NCI-H2107 treated with DMSO at 0.1 percent for 48 hours (cell line): ENCODE measurements at regions not wholly inside any gene's neighbourhood (a gene's known extent, or its start where the extent isn't known, plus 50 kb on each side); places are given as distances from the start of the nearest gene placed in this dataset.

Experiments used
- DNase-seq: peaks from one replicate; lab custom pipeline; 2025; ENCODE audit not compliant: unreplicated experiment; lab: John Stamatoyannopoulos, UW

DNA sequence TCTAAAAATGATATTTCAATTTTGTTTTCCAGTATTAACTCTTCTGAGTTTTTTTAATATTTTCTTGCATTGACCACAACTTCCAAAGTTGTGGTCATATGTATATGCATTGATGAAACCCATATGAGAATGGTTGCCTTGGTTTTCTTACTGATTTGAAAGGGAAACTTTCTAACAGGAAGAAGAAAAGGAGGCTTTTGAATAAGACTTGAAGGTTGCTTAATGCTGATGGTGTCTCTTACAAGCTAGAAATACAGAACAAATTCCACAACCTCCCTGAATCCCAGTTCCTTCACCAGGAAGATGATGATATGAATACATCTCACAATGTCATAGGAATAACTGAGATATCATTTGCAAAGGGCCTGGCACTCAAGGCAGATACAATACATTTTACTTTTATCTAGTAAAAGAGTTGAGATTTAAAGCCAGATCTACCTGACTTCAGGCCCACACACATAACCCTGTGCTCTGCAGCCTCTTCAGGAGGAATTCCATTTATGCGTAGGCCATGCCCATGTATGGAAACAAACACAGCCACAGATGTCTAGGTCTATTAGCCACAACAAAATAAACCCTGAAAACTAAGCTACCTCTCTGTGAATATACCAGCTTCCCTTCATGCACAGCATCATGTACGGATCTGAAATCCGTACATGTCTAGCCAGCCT is 165.4 kb upstream of the PLEKHG7 start:
- no peak for DNase-seq

DNA sequence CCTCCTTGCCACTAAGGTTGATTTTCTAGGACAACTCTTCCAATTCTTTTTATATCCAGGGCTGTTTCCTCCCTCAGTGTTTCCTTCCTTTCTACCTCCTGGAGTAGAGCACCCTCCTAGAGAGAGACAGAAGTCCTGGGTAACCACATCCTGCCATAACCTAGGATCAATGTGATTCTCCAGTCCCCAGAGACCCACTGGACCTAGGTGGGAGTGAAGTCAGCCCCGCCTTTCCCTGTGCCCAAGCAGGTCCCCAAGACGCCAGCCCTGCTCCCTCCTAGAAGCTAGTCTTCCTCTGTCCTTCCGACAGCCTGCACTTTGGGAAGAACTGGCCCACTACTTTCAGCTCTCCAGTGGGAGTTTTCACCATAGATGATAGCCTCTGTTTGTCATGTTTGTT is 166.8 kb upstream of the PLEKHG7 start:
- no peak for DNase-seq

DNA sequence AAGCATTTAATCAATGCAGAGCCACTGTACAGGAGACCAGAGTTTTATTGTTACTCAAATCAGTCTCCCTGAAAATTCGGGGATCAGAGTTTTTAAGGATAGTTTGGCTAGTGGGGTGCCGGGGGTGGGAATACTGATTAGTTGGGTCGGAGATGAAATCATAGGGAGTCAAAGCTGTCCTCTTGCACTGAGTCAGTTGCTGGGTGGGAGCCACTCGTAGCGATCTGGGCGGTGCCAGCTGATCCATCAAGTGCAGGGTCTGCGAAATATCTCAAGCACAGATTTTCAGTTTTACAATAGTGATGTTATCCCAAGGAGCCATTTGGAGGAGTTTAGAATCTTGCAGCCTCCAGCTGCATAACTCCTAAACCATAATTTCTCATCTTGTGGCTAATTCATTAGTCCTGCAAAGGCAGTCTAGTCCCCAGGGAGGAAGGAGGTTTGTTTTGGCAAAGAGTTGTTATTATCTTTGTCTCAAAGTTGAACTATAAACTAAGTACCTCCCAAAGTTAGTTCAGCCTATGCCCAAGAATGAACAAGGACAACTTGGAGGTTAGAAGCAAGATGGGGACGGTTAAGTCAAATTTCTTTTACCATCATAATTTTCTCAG is 169.4 kb upstream of the PLEKHG7 start:
- no peak for DNase-seq

DNA sequence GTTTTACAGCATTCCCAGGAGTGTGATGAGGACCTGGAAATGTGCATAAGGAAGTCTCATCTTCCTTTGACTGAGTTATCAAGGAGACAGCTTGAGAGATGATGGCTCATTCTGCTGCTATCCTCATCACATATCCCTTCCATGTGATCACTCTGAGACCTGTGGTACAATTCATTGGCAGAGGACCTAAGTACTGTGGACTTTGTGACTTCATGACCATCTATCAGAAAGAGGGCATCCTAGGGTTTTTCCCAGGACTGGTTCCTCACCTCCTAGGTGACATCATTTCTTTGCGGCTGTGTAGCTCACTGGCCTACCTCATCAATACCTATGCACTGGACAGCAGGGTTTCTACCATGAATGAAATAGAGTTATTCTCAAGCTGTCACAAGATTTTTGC is 172.1 kb upstream of the PLEKHG7 start:
- no peak for DNase-seq

DNA sequence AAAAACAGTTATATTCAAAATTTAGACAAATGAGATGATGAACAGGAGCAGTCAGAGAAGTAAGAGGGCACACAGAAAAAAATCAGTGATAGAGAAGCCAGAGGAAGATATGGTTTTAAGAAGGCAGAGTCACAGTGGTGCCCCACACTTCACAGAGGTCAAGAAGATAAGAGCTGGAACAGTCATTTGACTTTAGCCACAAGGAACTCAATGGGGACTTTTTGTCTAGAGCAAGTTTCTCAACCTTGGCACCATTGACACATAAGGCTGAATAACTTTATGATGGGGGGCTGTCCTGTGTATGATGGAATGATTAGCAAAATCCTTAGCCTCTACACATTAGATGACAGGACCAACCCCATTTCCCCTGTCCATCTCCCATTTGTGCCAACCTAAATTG is 172.8 kb upstream of the PLEKHG7 start:
- DNase-seq, result no peak

DNA sequence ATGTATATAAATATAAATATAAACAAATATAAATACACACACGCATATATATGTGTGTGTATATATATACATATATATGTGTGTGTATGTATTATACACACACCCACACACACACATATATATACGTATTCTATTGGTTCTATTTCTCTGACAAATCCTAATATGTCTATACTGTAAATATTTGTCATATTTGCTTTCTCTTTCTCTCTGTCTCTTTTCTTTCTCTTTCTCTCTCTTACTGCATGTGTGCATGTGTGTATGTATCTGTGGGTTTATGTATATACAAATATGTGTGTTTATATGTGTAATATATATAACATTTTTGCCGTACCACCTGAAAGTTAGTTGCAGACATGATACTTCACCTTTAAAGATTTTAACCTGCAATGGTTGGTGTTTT is 174.2 kb upstream of the PLEKHG7 start:
- no peak for DNase-seq

DNA sequence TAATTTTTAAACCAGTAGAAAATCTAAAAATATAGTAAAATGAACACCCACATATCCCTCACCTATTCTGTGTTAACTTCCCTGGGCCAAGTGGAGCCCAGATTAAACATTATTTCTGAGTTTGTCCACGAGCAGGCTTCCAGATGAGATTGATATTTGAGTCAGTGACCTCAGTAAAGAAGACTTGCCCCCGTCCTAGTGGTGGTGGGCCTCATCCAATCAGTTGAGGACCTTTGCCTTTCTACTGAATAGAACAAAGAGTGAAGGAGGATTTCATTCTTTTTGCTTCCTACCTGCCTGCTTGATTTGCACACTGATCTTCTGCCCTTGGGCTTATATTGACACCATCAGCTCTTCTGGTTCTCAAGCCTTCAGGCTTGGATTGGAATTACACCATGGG is 174.7 kb upstream of the PLEKHG7 start:
- DNase-seq, result no peak

DNA sequence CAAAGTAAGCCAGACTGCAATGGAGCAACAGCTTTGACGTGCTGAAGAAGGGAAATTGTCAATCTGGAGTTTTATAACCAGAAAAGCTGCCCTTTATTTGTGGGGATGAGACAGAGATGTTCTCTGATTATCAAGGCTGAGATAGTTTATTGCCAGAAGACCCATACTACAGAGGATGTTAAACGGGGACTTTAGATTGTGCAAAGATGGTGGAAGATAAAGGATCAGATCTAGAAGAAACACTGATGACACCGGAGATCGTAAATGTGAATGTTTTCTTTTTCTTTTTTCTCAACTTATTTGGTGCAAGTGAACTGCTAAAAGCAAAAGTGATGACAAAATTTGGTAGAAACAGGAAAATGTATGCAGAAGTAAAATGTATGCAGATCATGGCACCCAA is 178.3 kb upstream of the PLEKHG7 start:
- no peak for DNase-seq

DNA sequence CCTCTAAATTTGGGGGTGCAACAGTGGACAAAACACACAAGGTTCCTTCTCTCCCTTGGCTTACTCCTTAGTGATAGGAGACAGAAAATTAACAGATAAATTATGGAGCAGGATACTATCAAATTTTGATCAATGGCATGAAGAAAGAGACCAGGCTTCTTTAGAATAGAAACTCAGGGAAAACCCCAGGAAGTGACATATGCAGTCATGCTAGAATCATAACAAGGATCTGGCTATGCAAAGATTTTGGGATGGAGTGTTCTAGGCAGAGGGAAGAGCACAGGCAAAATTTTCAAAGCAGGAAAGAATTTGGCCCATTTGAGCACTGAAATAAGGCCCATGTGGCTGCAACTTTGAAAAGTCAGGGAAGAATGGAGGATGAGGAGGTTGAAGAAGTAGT is 182.3 kb upstream of the PLEKHG7 start:
- DNase-seq, result no peak

DNA sequence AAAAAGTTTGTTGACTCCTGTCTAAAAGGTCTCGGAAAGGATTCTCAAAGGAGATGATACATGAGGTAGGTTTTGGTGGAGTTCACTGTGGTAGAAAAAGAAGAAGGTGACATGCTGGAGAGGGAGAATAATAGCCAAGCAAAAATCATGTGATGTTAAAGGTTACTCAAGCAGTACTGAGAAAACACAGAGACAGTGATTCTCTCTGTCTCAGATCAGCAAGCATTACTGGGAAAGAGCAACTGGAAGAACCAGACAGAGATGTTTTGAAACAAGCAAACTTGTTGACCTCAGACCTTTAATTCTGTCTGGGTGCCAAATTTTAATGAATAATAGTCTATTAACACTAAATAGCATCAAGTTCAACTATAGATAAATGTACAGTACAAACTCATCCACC is 183.5 kb upstream of the PLEKHG7 start:
- no peak for DNase-seq

DNA sequence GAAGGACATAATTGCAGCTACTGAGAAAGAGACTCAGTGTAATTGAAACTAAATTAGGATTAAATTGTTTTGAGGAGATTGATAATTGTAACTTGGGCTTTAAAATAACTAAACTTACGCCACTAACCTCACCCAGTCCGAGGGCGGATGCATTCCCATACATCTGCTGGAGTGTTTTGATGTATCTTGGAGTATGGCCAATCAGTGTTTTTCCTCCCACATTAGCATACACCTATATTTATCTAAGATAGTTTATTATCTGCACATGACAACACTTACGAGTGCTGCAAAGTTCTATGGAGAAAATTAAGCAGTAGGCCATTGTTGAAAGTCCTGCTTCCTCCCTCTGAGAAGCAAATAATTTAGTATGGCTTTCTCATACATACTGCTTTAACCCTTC is 184.7 kb upstream of the PLEKHG7 start:
- DNase-seq, result no peak

DNA sequence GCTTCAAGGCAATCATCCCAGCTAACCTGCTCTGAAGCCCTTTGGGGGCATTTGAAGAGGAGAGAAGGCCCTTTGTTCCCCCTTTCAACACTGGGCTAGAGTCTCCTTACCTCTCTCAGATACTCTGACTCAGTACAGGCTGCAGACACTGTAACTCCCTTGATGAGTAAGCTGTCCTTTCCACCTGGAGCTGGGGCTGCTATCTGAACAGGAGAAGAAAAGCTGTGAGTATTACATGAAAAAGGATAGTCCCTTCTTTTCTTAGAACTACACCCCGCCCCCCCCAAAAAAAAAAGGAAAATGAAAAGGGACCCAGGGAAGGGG is 186.6 kb upstream of the PLEKHG7 start:
- no peak for DNase-seq

DNA sequence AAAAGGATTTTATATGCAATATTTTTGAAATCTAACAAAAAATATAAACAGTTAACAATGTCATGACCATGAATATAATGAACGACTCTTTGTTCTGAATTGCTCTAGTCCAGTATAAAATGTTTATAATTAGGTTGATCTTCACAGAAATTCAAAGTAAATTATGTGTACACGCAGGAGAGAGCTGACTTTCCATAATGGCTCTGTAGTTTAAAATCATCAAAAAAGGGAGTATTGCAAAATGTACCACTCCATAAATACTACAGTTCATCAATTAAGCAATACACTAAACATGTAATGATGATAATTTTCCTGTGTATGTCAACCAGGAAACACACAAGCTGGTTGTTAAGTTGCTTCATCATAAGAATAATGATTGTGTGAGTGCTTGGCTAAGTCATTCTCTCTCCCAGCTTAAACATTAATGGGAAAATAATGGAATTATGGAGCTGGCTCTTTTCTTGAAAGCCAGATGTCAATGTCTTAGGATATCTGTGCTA is 189.5 kb upstream of the PLEKHG7 start:
- no peak for DNase-seq

DNA sequence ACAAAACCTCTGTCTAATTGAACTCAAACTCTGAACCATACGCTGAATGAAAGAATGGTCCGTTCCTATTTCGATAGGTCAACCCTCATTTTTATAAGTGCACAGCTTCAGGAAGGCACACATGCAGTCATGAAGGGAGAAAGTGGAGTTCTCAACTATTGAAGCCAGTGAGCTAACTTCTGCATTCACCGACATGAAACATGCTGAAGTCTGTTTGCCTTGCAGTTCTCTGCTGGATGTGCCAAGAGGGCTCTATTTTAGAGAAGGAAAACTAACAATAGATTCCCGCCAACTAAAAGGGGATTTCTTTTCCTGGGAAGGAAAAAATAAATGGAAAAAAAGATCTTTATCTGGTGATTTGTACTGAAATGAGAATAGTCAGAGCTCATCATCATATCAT is 191.0 kb upstream of the PLEKHG7 start:
- no peak for DNase-seq

DNA sequence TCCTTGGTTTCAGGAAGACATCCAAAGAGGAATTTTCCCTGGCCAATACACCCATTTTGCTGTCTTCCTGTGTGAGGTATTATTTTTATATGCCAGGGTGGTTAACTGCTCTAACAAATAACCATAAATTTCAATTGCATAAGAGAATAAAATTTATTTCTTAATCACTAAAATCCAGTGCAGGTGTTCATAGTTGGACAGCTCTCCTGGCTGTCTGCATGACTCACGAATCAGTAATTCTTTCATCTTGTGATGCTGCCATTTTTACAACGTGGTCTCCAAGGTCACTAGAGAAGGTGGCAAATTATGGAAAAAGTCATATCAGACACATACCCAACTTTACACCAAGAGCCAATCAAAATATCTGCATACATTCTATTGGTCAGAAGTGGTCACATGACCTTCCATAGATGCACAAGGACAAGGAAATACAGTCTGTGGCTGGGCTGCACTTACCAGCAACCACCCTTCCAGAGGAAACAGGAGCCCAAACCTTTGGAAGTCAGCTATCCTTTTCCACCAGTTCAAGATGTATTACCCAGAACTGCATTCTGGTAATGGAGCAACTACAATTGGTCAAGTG is 193.5 kb upstream of the PLEKHG7 start:
- no peak for DNase-seq

DNA sequence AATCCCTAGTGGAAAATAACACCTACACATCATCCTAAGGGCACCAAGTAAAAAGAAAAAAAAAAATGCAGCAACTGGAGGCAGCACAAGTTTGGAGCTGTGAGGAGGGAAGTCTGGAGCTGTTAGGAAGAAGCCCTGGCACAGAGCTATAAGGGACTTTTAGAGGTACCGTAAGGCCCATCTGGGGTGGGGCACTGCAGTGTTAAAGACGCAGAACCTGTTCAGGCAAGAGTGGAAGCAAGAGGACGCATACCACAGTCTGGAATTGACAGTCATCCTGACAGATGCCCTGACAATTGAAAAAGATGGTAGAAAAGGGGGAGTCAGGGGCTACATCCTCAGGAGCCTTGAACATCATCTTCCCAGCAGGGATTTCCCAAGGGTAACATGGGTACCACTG is 195.9 kb upstream of the PLEKHG7 start:
- DNase-seq, result no peak

DNA sequence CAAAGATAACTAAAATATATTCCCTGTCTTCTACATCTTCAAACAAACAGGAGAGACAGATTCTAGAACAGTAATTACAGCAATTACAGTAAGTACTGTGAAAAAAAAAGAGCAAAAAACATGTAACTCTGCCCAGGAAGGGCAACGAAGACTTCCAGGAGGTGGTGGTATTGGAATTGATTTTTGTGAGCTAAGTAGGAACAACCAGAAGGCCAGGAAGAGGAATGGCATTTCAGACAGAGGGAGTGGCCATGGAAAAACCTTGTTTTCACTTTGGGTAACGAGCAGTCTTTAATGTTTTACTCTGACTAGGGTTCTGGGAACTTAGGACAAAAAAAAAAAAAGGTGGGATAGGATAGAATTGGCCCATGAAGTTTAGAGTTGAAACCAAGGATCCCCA is 196.3 kb upstream of the PLEKHG7 start:
- peak; percentile 24 for DNase-seq

DNA sequence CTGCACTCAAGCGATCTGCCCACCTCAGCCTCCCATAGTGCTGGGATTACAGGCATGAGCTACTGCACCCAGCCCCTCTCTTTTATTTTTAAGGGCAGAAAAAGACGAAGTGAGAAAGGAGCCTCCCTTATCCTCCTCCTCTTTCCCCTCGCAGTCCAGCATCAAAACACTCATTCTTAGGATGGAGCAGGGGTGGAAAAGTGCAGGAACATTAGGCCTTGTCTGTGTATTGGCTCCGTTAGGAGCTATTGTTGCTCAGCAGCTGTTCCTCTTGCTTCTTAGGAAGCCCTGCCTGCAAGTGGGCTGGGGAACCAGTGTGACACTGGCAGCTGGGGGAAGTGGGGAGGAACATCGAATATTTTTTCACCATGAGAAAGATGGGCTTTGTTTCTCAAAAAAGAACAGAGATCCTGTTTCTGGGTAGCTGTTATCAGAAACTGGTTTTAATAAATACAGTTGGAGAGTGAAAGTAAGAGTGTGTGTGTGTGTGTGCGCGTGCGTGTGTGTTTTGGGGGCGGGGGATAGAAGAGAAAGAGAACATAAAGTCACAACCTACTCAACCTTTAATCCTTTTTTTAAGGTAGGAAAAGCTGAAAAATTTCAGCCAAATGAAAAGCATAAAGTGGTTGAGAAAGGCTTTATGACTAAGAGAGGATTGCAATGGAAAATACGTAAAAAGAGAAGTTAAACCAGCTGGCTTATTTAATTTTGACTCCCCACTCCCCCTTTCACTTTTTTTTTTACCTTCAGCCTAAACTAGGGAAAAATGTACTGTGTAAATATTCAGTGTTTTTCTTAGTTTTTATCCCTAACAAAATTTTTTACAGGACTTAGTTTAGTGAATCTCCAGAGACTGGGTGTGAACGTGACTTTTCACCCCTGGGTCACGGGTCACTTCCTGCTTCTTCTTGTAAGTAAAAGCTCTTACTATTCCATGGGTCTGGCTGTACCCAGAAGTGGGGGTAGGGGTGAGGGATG is 197.2 kb upstream of the PLEKHG7 start:
- DNase-seq, result peak; percentile 77

DNA sequence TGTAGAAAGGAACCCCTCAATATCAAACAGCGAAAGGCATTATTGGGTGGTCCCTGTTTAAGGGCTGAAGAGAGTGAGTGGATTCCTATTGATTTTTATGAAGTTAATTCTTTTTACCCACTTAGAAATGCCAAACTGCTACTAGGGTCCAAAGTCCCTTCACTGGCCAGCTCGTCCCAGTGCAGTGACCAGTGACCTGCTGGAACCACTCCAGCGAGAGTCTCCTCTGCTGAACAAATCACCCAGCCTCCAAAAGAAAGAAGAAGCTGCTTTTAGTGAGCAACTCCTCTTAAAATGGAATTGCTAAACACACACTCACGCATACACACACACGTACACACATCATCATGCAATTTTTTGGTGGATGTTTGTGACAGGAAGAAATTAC is 198.2 kb upstream of the PLEKHG7 start:
- DNase-seq, result no peak

DNA sequence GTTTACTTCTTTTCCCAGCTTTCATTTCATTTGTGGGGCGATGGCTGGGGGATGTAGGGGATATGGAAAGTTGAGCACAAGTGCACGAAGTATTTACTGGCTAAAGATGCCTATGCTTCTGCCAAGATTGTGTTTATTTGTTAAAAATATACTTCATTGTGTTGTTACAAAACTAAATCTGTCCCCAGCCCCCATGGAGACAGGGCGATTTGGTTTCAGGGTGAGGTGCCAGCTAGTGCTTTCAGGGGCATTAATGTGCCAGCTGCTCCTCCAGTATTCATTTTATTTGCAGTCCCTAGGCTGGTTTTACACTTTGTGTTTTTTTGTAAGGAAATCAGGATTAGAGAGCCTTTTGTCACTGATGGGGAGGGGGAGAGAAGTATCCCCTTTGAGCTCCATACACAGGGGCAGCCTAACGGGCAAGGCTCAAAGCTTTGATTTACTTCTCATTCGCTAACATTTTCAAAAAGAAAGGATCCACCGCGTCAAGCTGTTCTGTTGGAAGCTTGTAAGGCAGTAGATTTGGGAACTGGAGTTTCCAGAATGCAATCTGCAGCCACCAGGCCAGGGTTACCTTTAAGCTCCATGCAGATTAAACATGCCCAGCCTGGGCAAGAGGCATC is 198.7 kb upstream of the PLEKHG7 start:
- DNase-seq, result peak; percentile 21
